B cell (primary cell): ENCODE measurements at regions not wholly inside any gene's neighbourhood (a gene's known extent, or its start where the extent isn't known, plus 50 kb on each side); places are given as distances from the start of the nearest gene placed in this dataset.

ENCODE experiments used
- ATAC-seq: fragments of 200-7000 bp; cut with Tn5 transposase; one replicate; pipeline ENCODE4 v1.10.0; 2021; ENCODE audit warnings: low read depth, mild to moderate bottlenecking, moderate number of reproducible peaks, moderate library complexity
- CTCF ChIA-PET: fragments of 350-600 bp; sonication (Branson Sonifier 250); formaldehyde crosslinking; loops from one replicate; lab custom pipeline; 2021; ENCODE audit warnings: antibody characterized with exemption, inconsistent platforms; lab: Charles Lee
- POLR2A ChIA-PET: fragments of 350-600 bp; sonication (Branson Sonifier 250); formaldehyde crosslinking; loops from one replicate; lab custom pipeline; 2021; ENCODE audit warnings: antibody characterized with exemption; lab: Charles Lee
- DNase-seq: peaks from one replicate; pipeline ENCODE4 v3.0.0; 2013
- H2AFZ ChIP-seq: 2 replicates; pipeline ENCODE4 v1.6.1; 2012; ENCODE audit warnings: mild to moderate bottlenecking, low read depth, low read length; ENCODE audit not compliant: insufficient read depth, poor library complexity, severe bottlenecking
- H3K27ac ChIP-seq, 2 donors: 1 replicate in 1 of 2; 2 replicates in 1 of 2; pipeline ENCODE4 v1.5.1; 2012 to 2013; ENCODE audit warnings: low read length in 2 of 2, mild to moderate bottlenecking in 2 of 2, moderate library complexity in 1 of 2
- H3K27me3 ChIP-seq, 4 experiments: fragments of 200-600 bp in 1 of 4; sonication (generic) in 1 of 4; replicated peaks in 1 of 4; 1 replicate in 2 of 4; 2 replicates in 2 of 4; pipeline versions ENCODE4 v1.6.1 to v1.7.0; 2013 to 2016; ENCODE audit warnings: low read length in 3 of 4, mild to moderate bottlenecking in 2 of 4, mixed read lengths in 1 of 4, moderate library complexity in 1 of 4; ENCODE audit not compliant: insufficient read depth in 4 of 4, control insufficient read depth in 3 of 4; ENCODE audit errors: control extremely low read depth in 1 of 4
- H3K36me3 ChIP-seq, 2 experiments: replicated peaks in 1 of 2; 1 replicate in 1 of 2; 2 replicates in 1 of 2; pipeline versions ENCODE4 v1.6.1 to v1.7.1; 2013; ENCODE audit warnings: low read length in 1 of 2; ENCODE audit not compliant: insufficient read depth in 2 of 2, control insufficient read depth in 1 of 2; ENCODE audit errors: control extremely low read depth in 1 of 2, extremely low read depth in 1 of 2
- H3K4me1 ChIP-seq, 2 donors: fragments of 200-600 bp in 1 of 2; sonication (generic) in 1 of 2; 1 replicate in 1 of 2; 2 replicates in 1 of 2; pipeline versions ENCODE4 v1.5.1 to v1.6.1; 2013 to 2017; ENCODE audit warnings: low read length in 2 of 2; ENCODE audit not compliant: control insufficient read depth in 2 of 2, insufficient read depth in 2 of 2
- H3K4me2 ChIP-seq: replicated peaks from 2 replicates; pipeline ENCODE3; 2012; ENCODE audit warnings: mild to moderate bottlenecking, low read depth, low read length; ENCODE audit not compliant: poor library complexity, severe bottlenecking
- H3K4me3 ChIP-seq, 5 experiments: fragments of 200-600 bp in 1 of 5; sonication (generic) in 1 of 5; 1 replicate in 3 of 5; 2 replicates in 2 of 5; pipeline versions ENCODE4 v1.5.1 to v1.7.0; 2011 to 2016; ENCODE audit warnings: low read length in 4 of 5, mild to moderate bottlenecking in 4 of 5, low read depth in 2 of 5, control low read depth in 1 of 5, moderate library complexity in 1 of 5; ENCODE audit not compliant: insufficient read depth in 1 of 5; ENCODE audit errors: control extremely low read depth in 1 of 5, extremely low read depth in 1 of 5
- H3K79me2 ChIP-seq: fragments of 200-600 bp; sonication (generic); one replicate; pipeline ENCODE4 v1.6.0; 2016; ENCODE audit warnings: low read length; ENCODE audit not compliant: control insufficient read depth, insufficient read depth
- H3K9ac ChIP-seq: fragments of 200-600 bp; sonication (generic); 2 replicates; pipeline ENCODE4 v1.6.1; 2017; ENCODE audit warnings: mild to moderate bottlenecking, low read length, moderate library complexity
- H3K9me3 ChIP-seq, 3 donors: one replicate each; pipeline versions ENCODE4 v1.6.1 to v1.7.1; 2013; ENCODE audit warnings: low read length in 2 of 3; ENCODE audit not compliant: control insufficient read depth in 2 of 3, insufficient read depth in 1 of 3; ENCODE audit errors: control extremely low read depth in 1 of 3
- H4K20me1 ChIP-seq: 2 replicates; pipeline ENCODE4 v1.6.0; 2012; ENCODE audit warnings: mild to moderate bottlenecking, low read length; ENCODE audit not compliant: insufficient read depth, control insufficient read depth, poor library complexity, severe bottlenecking
- H3K27ac Mint-ChIP-seq: one replicate; pipeline ENCODE4 v1.8.0; 2021; ENCODE audit warnings: mixed read lengths
- H3K27me3 Mint-ChIP-seq: one replicate; pipeline ENCODE4 v1.8.0; 2021; ENCODE audit warnings: mixed read lengths
- H3K4me1 Mint-ChIP-seq: one replicate; pipeline ENCODE4 v1.8.0; 2021; ENCODE audit warnings: mixed read lengths
- H3K4me3 Mint-ChIP-seq: one replicate; pipeline ENCODE4 v1.8.0; 2021; ENCODE audit warnings: mixed read lengths
- H3K9me3 Mint-ChIP-seq: one replicate; pipeline ENCODE4 v1.8.0; 2022; ENCODE audit warnings: mixed read lengths; ENCODE audit not compliant: insufficient read depth
- CTCF ChIP-seq: fragments of 200-600 bp; IDR thresholded peaks from one replicate; pipeline ENCODE4 v1.8.0; 2022; ENCODE audit warnings: antibody characterized with exemption, mild to moderate bottlenecking
- EZH2 ChIP-seq: IDR thresholded peaks from 2 replicates; pipeline ENCODE4 v1.6.1; 2012; ENCODE audit warnings: borderline replicate concordance, low read depth, mild to moderate bottlenecking, moderate library complexity, low read length; ENCODE audit not compliant: insufficient read depth, poor library complexity, severe bottlenecking
- WGBS: methylation state at CpG from one replicate; pipeline ENCODE4 v1.1.5; 2013; ENCODE audit warnings: missing lambda C conversion rate; ENCODE audit not compliant: insufficient coverage; 5-methylcytosine and 5-hydroxymethylcytosine counted together
- intact Hi-C: fragments of 100-400 bp; cut with micrococcal nuclease; formaldehyde crosslinking; loops from one replicate; pipeline ENCODE4 v1.10.0; 2022

DNA sequence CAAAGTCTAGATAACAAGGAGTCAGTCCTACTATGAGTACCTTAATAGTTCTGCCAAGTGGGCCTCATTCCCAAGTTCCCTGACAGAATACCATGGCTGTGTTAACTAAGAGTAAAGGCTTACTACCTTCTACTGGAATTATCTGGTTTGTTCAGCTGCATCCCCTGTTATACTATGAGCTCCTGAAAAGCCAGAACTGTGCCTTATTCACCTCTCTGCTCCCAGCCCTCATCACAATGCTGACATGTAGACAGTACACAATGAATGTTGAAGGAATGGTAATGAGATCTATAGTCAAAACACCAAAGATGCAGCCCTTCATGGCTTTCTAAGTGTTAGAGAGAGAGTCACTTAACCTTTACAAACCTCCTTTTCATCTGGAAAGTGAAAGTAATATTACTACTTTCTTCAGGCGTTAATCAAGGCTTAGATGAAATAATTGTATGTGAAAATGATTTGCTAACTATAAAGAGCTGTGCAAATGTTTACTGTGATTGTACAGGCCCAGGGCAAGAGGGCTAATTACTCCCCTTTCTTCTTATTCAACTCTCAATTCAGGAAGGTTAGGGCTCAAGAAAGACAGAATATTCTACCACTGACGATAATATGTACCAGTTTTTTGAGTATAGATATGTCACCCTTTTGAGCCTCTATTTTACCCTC, 70.3 kb upstream of the MROH9 start:
- CTCF ChIA-PET = no interaction called here
- no peaks in the 10 kb centered on the region for H3K9me3 Mint-ChIP-seq
- Histone ChIP-seq H3K27ac (no peak overlapping the region), H3K27me3 (no peaks in the 10 kb centered on the region), H3K4me2 (no peak overlapping the region), H3K9me3 (no peaks in the 10 kb centered on the region), H3K36me3 (no peaks in the 10 kb centered on the region), H3K9ac (no peak overlapping the region), H4K20me1 (no peaks in the 10 kb centered on the region), H3K4me1 (no peaks in the 10 kb centered on the region), H2AFZ (no peak overlapping the region), H3K4me3 (no peak overlapping the region), H3K79me2 (no peaks in the 10 kb centered on the region)
- POLR2A ChIA-PET = no interaction called here
- H3K4me1 Mint-ChIP-seq = no peaks in the 10 kb centered on the region
- DNase-seq (no peak), ATAC-seq (no peak)
- intact Hi-C loops = no loop called here
- WGBS = no CpG with 5 or more reads among the region's 2 CpGs
- H3K4me3 Mint-ChIP-seq = no peak overlapping the region
- no peaks in the 10 kb centered on the region for H3K27me3 Mint-ChIP-seq
- TF ChIP-seq CTCF (no peak), EZH2 (no peak)
- no peak overlapping the region for H3K27ac Mint-ChIP-seq

DNA sequence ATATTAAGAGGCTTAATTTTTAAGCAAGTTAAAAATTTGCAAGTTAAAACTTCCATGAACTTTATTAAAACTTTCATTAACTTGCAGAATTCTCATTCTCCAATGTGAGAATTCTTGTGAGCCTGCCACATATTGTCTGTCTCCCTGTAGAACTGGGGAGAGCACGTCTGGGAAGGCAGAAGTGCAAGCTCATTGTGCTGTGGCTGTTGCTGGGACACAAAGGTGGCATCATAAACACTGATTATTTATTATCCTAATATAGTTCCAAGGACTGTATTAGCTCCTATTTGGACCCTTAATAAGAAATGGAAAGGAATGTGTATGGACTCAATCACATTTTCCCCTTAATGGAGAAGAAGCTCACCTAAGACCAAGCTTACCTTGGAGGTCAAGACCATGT, 68.7 kb upstream of the MROH9 start:
- no peaks in the 10 kb centered on the region for H3K9me3 ChIP-seq
- H3K9ac ChIP-seq = no peak overlapping the region
- no peak overlapping the region for H3K4me2 ChIP-seq
- H3K4me1 Mint-ChIP-seq = no peaks in the 10 kb centered on the region
- no peak overlapping the region for H3K4me3 ChIP-seq
- POLR2A ChIA-PET = no interaction called here
- DNase-seq (no peak), ATAC-seq (no peak)
- no peaks in the 10 kb centered on the region for H3K79me2 ChIP-seq
- H3K27ac Mint-ChIP-seq = no peak overlapping the region
- no CpG with 5 or more reads among the region's 1 CpG for WGBS
- no peaks in the 10 kb centered on the region for H3K9me3 Mint-ChIP-seq
- H3K27ac ChIP-seq = no peak overlapping the region
- H3K27me3 Mint-ChIP-seq = no peaks in the 10 kb centered on the region
- no peak overlapping the region for H3K4me3 Mint-ChIP-seq
- H3K36me3 ChIP-seq = no peaks in the 10 kb centered on the region
- H4K20me1 ChIP-seq = no peaks in the 10 kb centered on the region
- TF ChIP-seq CTCF (no peak), EZH2 (no peak)
- H3K4me1 ChIP-seq = no peaks in the 10 kb centered on the region
- no peak overlapping the region for H2AFZ ChIP-seq
- intact Hi-C loops = no loop called here
- H3K27me3 ChIP-seq = no peaks in the 10 kb centered on the region
- CTCF ChIA-PET = no interaction called here
